ENCODE measurements at regions not wholly inside any gene's neighbourhood (a gene's known extent, or its start where the extent isn't known, plus 50 kb on each side); places are given as distances from the start of the nearest gene placed in this dataset.

DNA sequence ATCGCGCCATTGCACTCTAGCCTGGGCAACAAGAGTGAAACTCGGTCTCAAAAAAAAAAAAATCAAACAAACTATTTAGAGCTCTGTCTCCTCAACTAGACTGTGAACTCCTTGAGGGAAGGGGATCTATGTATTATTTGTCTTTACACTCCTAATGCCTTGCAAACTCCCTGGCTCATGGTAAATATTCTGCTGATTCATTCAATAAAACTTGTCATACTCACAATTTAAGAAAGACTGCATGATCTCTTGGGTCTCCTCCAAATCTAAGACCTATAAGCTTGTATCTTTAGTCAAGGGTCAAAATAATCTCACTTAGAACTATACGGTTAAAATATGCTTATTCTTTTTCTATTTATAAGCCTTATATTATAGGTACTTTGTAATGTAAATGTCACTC lies 90.3 kb upstream of the NR5A2 start (continued):
- TF ChIP-seq, protein P1, sequence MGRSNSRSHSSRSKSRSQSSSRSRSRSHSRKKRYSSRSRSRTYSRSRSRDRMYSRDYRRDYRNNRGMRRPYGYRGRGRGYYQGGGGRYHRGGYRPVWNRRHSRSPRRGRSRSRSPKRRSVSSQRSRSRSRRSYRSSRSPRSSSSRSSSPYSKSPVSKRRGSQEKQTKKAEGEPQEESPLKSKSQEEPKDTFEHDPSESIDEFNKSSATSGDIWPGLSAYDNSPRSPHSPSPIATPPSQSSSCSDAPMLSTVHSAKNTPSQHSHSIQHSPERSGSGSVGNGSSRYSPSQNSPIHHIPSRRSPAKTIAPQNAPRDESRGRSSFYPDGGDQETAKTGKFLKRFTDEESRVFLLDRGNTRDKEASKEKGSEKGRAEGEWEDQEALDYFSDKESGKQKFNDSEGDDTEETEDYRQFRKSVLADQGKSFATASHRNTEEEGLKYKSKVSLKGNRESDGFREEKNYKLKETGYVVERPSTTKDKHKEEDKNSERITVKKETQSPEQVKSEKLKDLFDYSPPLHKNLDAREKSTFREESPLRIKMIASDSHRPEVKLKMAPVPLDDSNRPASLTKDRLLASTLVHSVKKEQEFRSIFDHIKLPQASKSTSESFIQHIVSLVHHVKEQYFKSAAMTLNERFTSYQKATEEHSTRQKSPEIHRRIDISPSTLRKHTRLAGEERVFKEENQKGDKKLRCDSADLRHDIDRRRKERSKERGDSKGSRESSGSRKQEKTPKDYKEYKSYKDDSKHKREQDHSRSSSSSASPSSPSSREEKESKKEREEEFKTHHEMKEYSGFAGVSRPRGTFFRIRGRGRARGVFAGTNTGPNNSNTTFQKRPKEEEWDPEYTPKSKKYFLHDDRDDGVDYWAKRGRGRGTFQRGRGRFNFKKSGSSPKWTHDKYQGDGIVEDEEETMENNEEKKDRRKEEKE (IDR thresholded peaks at IDR 0.05) = no peak

DNA sequence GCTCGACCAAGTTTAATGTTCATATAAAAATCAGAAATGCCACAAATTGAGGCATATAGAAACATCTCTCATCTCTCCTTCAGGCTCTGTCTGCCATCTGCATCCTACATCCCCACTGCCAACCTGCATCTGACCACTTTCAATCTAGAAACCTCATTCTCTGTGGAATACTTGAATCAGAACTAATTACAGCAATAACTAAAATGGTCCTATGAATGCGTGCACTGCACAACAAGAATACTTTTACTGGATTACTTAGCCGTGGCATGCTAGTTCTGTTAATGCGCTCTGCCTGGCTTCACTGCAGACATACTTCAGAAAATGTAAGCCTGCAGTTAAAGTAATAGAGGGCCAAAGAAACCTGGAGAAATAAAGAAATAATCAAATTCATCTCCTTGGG lies 89.8 kb upstream of the NR5A2 start:
- H3K4me1 ChIP-seq (ENCODE audit: control insufficient read depth, insufficient read depth, low read length) = no peaks in the 10 kb centered on the region
- DNase-seq (ENCODE audit: low read depth, low spot score) (no peak), ATAC-seq (no peak), FAIRE-seq (no peak)
- POLR2A ChIA-PET = no interaction called here
- H3K4me3 ChIP-seq = no peak overlapping the region
- no peaks in the 10 kb centered on the region for H3K36me3 ChIP-seq (ENCODE audit: control insufficient read depth in 2 of 2, insufficient read depth in 2 of 2, low read length in 1 of 2)
- H2AFZ ChIP-seq (ENCODE audit: control insufficient read depth, low read depth, low read length) = no peak overlapping the region
- H4K20me1 ChIP-seq (ENCODE audit: control insufficient read depth, insufficient read depth) = no peaks in the 10 kb centered on the region
- RAD21 ChIA-PET (ENCODE audit: unreplicated experiment) = no interaction called here
- intact Hi-C loops (cut with micrococcal nuclease; ENCODE audit: unreplicated experiment) = no loop called here
- H3K27me3 ChIP-seq (replicated peaks in 1 of 2; ENCODE audit: control insufficient read depth in 2 of 2, insufficient read depth in 2 of 2, low read length in 1 of 2) = 0 out of 4 replicates have a peak, but pooled peaks cover 0 to 3% of the 10 kb centered on the region in 2 experiments
- WGBS (ENCODE audit: insufficient coverage, insufficient replicate concordance, low lambda C conversion rate, missing lambda C conversion rate) = 62% methylated on average over 4 of the region's 4 CpGs
- no TSS peak for BruUV-seq (replicated peaks)
- SMC1A ChIA-PET (ENCODE audit: uncharacterized antibody, unreplicated experiment) = no interaction called here
- H3K27ac ChIP-seq (ENCODE audit: control insufficient read depth, insufficient read depth) = no peak overlapping the region
- H3K4me2 ChIP-seq (ENCODE audit: control insufficient read depth, insufficient read depth) = no peak overlapping the region
- CTCF ChIA-PET = no interaction called here
- in situ Hi-C loops (cut with MboI) = no loop called here
- H3K79me2 ChIP-seq (ENCODE audit: control insufficient read depth, insufficient read depth, low read length) = no peaks in the 10 kb centered on the region
- no peaks in the 10 kb centered on the region for H3K9me3 ChIP-seq (replicated peaks; ENCODE audit: control insufficient read depth, insufficient read depth, low read length)
- no peak overlapping the region for H3K9ac ChIP-seq (ENCODE audit: control insufficient read depth, insufficient read depth, low read length)
- TF ChIP-seq CBFB (IDR thresholded peaks at IDR 0.05; ENCODE audit: low read depth) = no peak
- no peak for TF ChIP-seq SIN3A (IDR thresholded peaks at IDR 0.05; ENCODE audit: low read depth, low read length)
- TF ChIP-seq PML (IDR thresholded peaks at IDR 0.05; ENCODE audit: low read length) = no peak
- TF ChIP-seq ZZZ3 (IDR thresholded peaks at IDR 0.05; ENCODE audit: control insufficient read depth, insufficient read length, low read depth) = no peak
- TF ChIP-seq, protein P2, sequence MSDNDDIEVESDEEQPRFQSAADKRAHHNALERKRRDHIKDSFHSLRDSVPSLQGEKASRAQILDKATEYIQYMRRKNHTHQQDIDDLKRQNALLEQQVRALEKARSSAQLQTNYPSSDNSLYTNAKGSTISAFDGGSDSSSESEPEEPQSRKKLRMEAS (IDR thresholded peaks at IDR 0.05; ENCODE audit: low read depth, low read length) = no peak
- no peak for TF ChIP-seq CREM (IDR thresholded peaks at IDR 0.05; ENCODE audit: low read depth)
- no peak for TF ChIP-seq ZNF217 (IDR thresholded peaks at IDR 0.05)
- TF ChIP-seq YY1 (IDR thresholded peaks at IDR 0.05; ENCODE audit: low read depth, low read length) = no peak
- TF ChIP-seq, protein P3, sequence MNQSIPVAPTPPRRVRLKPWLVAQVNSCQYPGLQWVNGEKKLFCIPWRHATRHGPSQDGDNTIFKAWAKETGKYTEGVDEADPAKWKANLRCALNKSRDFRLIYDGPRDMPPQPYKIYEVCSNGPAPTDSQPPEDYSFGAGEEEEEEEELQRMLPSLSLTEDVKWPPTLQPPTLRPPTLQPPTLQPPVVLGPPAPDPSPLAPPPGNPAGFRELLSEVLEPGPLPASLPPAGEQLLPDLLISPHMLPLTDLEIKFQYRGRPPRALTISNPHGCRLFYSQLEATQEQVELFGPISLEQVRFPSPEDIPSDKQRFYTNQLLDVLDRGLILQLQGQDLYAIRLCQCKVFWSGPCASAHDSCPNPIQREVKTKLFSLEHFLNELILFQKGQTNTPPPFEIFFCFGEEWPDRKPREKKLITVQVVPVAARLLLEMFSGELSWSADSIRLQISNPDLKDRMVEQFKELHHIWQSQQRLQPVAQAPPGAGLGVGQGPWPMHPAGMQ (IDR thresholded peaks at IDR 0.05; ENCODE audit: borderline replicate concordance) = no peak
- TF ChIP-seq, protein P4, sequence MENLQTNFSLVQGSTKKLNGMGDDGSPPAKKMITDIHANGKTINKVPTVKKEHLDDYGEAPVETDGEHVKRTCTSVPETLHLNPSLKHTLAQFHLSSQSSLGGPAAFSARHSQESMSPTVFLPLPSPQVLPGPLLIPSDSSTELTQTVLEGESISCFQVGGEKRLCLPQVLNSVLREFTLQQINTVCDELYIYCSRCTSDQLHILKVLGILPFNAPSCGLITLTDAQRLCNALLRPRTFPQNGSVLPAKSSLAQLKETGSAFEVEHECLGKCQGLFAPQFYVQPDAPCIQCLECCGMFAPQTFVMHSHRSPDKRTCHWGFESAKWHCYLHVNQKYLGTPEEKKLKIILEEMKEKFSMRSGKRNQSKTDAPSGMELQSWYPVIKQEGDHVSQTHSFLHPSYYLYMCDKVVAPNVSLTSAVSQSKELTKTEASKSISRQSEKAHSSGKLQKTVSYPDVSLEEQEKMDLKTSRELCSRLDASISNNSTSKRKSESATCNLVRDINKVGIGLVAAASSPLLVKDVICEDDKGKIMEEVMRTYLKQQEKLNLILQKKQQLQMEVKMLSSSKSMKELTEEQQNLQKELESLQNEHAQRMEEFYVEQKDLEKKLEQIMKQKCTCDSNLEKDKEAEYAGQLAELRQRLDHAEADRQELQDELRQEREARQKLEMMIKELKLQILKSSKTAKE (IDR thresholded peaks at IDR 0.05; ENCODE audit: low read depth, poor library complexity, severe bottlenecking) = no peak
- no peak for TF ChIP-seq NFIC (IDR thresholded peaks at IDR 0.05; ENCODE audit: low read depth, low read length)
